Stomach (tissue), 4 donors: ENCODE measurements at regions not wholly inside any gene's neighbourhood (a gene's known extent, or its start where the extent isn't known, plus 50 kb on each side); places are given as distances from the start of the nearest gene placed in this dataset.

Experiments used
- POLR2A ChIP-seq, 4 donors: fragments of 450-650 bp; IDR thresholded peaks; one replicate each; pipeline ENCODE4 v1.6.1; 2016; ENCODE audit warnings: antibody characterized with exemption in 4 of 4, control low read depth in 2 of 4, mild to moderate bottlenecking in 1 of 4, moderate library complexity in 1 of 4
- TF ChIP-seq, protein P1 (sequence below), 7 experiments: fragments of 450-650 bp in 4 of 7; fragments of 200-600 bp in 3 of 7; sonication (generic) in 3 of 7; IDR thresholded peaks; one replicate each; pipeline ENCODE4 v1.5.1; 2016 to 2019; ENCODE audit warnings: antibody characterized with exemption in 7 of 7, control low read depth in 2 of 7, mild to moderate bottlenecking in 1 of 7

DNA sequence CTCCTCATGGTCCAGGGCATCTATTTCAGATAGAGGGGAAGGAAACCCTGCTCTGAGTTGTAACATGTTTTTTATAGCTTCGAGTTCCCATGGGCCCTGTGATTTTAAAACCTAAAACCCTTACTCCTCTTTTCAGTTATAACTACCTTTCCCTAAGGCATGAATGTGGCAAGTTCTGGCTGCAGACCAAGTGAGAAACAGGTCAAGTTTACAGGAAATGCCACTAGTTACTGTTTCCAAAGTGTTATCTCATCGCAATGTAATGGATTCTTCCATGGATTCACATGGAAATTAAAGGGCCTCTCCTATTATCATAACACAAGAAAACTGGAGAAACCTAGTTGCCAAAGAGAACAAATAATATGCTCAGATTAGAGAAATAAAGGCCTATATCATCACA, 574.5 kb upstream of the GRAMD2B start:
- TF ChIP-seq POLR2A (IDR thresholded peaks at IDR 0.05) = no peak
- TF ChIP-seq, protein P1, sequence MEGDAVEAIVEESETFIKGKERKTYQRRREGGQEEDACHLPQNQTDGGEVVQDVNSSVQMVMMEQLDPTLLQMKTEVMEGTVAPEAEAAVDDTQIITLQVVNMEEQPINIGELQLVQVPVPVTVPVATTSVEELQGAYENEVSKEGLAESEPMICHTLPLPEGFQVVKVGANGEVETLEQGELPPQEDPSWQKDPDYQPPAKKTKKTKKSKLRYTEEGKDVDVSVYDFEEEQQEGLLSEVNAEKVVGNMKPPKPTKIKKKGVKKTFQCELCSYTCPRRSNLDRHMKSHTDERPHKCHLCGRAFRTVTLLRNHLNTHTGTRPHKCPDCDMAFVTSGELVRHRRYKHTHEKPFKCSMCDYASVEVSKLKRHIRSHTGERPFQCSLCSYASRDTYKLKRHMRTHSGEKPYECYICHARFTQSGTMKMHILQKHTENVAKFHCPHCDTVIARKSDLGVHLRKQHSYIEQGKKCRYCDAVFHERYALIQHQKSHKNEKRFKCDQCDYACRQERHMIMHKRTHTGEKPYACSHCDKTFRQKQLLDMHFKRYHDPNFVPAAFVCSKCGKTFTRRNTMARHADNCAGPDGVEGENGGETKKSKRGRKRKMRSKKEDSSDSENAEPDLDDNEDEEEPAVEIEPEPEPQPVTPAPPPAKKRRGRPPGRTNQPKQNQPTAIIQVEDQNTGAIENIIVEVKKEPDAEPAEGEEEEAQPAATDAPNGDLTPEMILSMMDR (IDR thresholded peaks at IDR 0.05) = no peak
